D721Med (cell line): ENCODE measurements at regions not wholly inside any gene's neighbourhood (a gene's known extent, or its start where the extent isn't known, plus 50 kb on each side); places are given as distances from the start of the nearest gene placed in this dataset.

ENCODE experiments used
- DNase-seq: peaks from one replicate; pipeline ENCODE4 v3.0.0; 2011; ENCODE audit warnings: low spot score; ENCODE audit not compliant: insufficient read length
- FAIRE-seq: peaks from 2 replicates; lab custom pipeline; 2011; peaks lifted over from hg19 to GRCh38; lab: Jason Lieb, UNC
- CTCF ChIP-seq: IDR thresholded peaks from 2 replicates; pipeline ENCODE4 v1.5.1; 2012; ENCODE audit warnings: mild to moderate bottlenecking, control low read depth; ENCODE audit not compliant: insufficient read depth; ENCODE audit errors: missing control alignments

GRCh38 chr4:64216741-64217140, 192.5 kb downstream of the TECRL start:
- no peak for TF ChIP-seq CTCF
- no peak for FAIRE-seq
- DNase-seq, result no peak

- no peak for TF ChIP-seq CTCF
- FAIRE-seq (no peak), DNase-seq (no peak)
These were observed 203.9 kb downstream of the TECRL start for GRCh38 chr4:64205376-64205775.

GRCh38 chr4:64200001-64200555, 209.2 kb downstream of the TECRL start:
- DNase-seq (no peak), FAIRE-seq (no peak)
- TF ChIP-seq CTCF, result no peak

GRCh38 chr4:64195582-64195981, 213.7 kb downstream of the TECRL start:
- TF ChIP-seq CTCF, result no peak
- DNase-seq, result no peak
- FAIRE-seq, result no peak

GRCh38 chr4:64192731-64193412, 216.4 kb downstream of the TECRL start:
- FAIRE-seq (no peak), DNase-seq (no peak)
- TF ChIP-seq CTCF, result no peak

- no peak for TF ChIP-seq CTCF
- DNase-seq (no peak), FAIRE-seq (no peak)
These were observed 234.9 kb downstream of the TECRL start for GRCh38 chr4:64174247-64174882.

DNA sequence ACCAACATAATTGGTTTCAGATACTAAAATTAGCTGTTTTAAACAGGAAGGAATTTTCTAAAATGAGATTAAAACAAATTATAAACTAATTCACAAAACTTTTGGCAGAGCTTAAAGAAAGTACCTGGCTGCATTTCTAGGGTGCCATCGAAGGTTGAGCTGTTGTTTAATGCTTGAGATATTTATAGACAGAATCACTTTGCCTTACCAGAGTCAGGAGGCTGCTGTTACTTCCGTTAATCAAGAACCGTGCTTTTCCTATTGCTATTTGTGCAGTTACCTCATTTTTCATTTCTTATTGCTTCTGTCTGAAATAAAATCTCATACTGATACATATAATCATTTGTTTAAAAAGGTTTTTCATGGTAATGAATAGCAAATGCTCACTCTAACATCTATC, 242.9 kb downstream of the TECRL start:
- DNase-seq (no peak), FAIRE-seq (no peak)
- TF ChIP-seq CTCF, result no peak
